ENCODE measurements at regions not wholly inside any gene's neighbourhood (a gene's known extent, or its start where the extent isn't known, plus 50 kb on each side); places are given as distances from the start of the nearest gene placed in this dataset.

- TF ChIP-seq CTCF (IDR thresholded peaks at IDR 0.05) (no peak), EZH2 (IDR thresholded peaks at IDR 0.05; ENCODE audit: borderline replicate concordance, insufficient read depth, low read depth, low read length, poor library complexity, severe bottlenecking) (no peak)
These were observed 258.9 kb downstream of the XXYLT1 start for GRCh38 chr3:195012100-195012499.

Measured in B cell (primary cell).